Suppressor macrophage treated with lipopolysaccharide for 4 hours (primary cell): ENCODE measurements at regions not wholly inside any gene's neighbourhood (a gene's known extent, or its start where the extent isn't known, plus 50 kb on each side); places are given as distances from the start of the nearest gene placed in this dataset.
"Not testable (repeated sequence)": the region's sequence is repeated elsewhere in the genome, so short reads cannot be mapped to it uniquely, and the experiment has no call there.

Experiments
- DNase-seq: peaks from one replicate; pipeline ENCODE4 v3.0.0-alpha.2; 2020

- DNase-seq = no peak
These were observed 1122.5 kb downstream of the SORCS3 start for GRCh38 chr10:105763611-105764010.

- no peak for DNase-seq
These were observed 1120.6 kb downstream of the SORCS3 start for GRCh38 chr10:105761576-105762260.

- DNase-seq = no peak
These were observed 1118.6 kb downstream of the SORCS3 start for GRCh38 chr10:105759669-105760068.

GRCh38 chr10:105758209-105758998, 1117.3 kb downstream of the SORCS3 start:
- DNase-seq = no peak

GRCh38 chr10:105757302-105757701, 1116.2 kb downstream of the SORCS3 start:
- DNase-seq = no peak

GRCh38 chr10:105756386-105756785, 1115.3 kb downstream of the SORCS3 start:
- no peak for DNase-seq

GRCh38 chr10:105751688-105752087, 1110.6 kb downstream of the SORCS3 start:
- DNase-seq = no peak

GRCh38 chr10:105745596-105746148, 1104.6 kb downstream of the SORCS3 start:
- no peak for DNase-seq

GRCh38 chr10:105743343-105744056, 1102.4 kb downstream of the SORCS3 start:
- DNase-seq = no peak

GRCh38 chr10:105742923-105743322, 1101.8 kb downstream of the SORCS3 start:
- no peak for DNase-seq

GRCh38 chr10:105742184-105742583, 1101.1 kb downstream of the SORCS3 start:
- DNase-seq = no peak

- no peak for DNase-seq
These were observed 1093.4 kb downstream of the SORCS3 start for GRCh38 chr10:105734479-105734878.

GRCh38 chr10:105733924-105734323, 1092.8 kb downstream of the SORCS3 start:
- DNase-seq = no peak

GRCh38 chr10:105729428-105729827, 1088.3 kb downstream of the SORCS3 start:
- DNase-seq = no peak

GRCh38 chr10:105727586-105727985, 1086.5 kb downstream of the SORCS3 start:
- DNase-seq = not testable (repeated sequence)

GRCh38 chr10:105727131-105727530, 1086.0 kb downstream of the SORCS3 start:
- DNase-seq = no peak

- DNase-seq = no peak
These were observed 1085.1 kb downstream of the SORCS3 start for GRCh38 chr10:105726149-105726548.

- no peak for DNase-seq
These were observed 1083.9 kb downstream of the SORCS3 start for GRCh38 chr10:105725007-105725406.

GRCh38 chr10:105718207-105718995, 1077.3 kb downstream of the SORCS3 start:
- DNase-seq = no peak

- no peak for DNase-seq
These were observed 1073.6 kb downstream of the SORCS3 start for GRCh38 chr10:105714728-105715127.

- DNase-seq = no peak
These were observed 1066.5 kb downstream of the SORCS3 start for GRCh38 chr10:105707603-105708002.

- DNase-seq = no peak
These were observed 1065.4 kb downstream of the SORCS3 start for GRCh38 chr10:105706281-105707026.
